GM12892 (cell line): ENCODE measurements at regions not wholly inside any gene's neighbourhood (a gene's known extent, or its start where the extent isn't known, plus 50 kb on each side); places are given as distances from the start of the nearest gene placed in this dataset.

Experiments
- POLR2AphosphoS5 ChIP-seq: IDR thresholded peaks from 2 replicates; pipeline ENCODE4 v1.6.1; 2011; ENCODE audit warnings: low read depth, low read length, control low read depth
- TAF1 ChIP-seq: IDR thresholded peaks from 2 replicates; pipeline ENCODE4 v1.6.1; 2011; ENCODE audit warnings: low read depth, mild to moderate bottlenecking, control low read depth, low read length, borderline replicate concordance

DNA sequence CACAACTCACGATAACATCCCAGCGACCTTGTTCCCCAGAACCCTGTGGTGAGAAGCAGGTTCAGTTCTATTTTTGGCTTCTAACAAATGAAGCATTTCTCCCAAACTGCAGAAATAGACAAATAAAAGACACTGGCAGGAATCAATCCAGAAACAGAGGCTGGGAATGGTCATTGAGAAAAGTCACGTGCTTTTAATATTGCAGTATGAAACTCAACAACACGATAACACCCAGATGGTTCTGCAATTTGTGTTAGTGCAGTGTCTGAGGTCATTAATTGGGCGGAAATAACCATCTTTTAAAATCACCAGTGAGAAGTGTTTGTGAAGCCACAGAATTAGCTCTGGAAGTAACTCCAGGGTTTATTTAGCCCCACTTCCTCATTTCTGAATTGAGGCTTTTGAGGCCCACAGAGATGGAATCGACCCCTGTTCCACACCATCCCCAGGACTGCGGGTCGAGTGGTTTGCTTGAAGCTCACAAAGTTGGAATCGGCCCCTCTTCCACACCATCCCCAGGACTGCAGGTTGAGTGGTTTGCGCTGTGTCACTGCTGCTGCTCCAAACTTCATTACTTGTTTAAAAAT, 164.7 kb upstream of the IRX4 start:
- TF ChIP-seq POLR2AphosphoS5 (no peak), TAF1 (no peak)
